ENCODE measurements at regions not wholly inside any gene's neighbourhood (a gene's known extent, or its start where the extent isn't known, plus 50 kb on each side); places are given as distances from the start of the nearest gene placed in this dataset.

- DNase-seq, result no peak
These were observed 94.7 kb upstream of the MYO16 start for GRCh38 chr13:108534728-108535127.

- DNase-seq, result no peak
These were observed 79.5 kb upstream of the MYO16 start for GRCh38 chr13:108549934-108550333.

DNA sequence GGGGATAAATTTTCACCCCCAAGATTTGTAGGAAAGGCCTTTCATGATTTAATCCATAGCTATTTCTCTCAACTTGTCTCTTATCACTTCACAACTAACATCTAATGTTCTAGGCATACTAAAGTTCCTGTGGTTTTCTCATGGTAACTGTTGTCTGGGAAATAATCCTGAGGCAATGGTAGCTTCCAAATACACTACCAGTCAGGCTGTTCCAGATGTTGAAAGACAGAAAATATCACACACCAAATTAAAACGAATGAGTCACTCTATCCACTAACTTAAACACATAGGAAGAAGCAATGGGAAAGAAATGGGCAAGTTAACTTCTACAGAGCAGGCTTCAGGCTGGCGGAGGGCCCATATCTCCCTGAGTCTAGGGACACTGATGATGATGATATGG lies 77.7 kb upstream of the MYO16 start:
- DNase-seq, result no peak

DNA sequence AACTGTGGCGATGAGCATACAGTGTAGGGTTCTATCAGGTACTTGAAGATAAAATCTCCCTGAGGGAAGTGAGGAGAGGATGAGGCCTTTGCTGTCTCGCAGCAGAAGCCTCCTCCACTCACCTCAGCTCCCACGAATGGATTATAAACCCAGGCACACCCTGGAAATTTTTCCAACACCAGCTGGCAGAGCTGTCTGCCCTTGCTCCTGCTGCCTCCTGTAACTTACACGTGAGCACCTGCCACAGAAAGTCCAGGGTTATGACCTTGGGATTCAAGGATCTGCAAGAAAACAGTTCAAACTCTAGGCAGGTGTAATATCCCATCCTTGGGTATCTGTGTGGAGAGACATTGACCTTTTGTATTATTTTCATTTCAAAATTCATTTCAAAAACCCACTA lies 70.9 kb upstream of the MYO16 start:
- DNase-seq, result no peak

DNA sequence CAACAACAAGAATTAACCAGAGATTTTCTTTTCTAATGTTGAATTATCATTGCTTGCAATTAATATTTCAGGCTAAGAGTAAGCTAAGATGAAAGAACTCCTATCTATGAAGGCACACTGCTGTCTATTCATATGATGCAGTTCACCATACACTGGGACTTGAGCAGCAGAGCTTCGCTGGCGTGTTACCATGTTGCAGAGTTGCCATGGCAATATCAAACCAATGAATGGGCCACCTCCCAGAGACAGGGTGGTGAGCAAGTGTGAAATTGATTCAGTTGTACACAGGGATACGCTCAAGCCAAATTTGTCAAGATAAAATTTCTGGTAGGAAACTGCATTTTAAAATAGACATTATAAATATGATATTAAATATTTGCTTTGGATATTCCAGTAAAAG lies 69.3 kb upstream of the MYO16 start:
- no peak for DNase-seq

DNA sequence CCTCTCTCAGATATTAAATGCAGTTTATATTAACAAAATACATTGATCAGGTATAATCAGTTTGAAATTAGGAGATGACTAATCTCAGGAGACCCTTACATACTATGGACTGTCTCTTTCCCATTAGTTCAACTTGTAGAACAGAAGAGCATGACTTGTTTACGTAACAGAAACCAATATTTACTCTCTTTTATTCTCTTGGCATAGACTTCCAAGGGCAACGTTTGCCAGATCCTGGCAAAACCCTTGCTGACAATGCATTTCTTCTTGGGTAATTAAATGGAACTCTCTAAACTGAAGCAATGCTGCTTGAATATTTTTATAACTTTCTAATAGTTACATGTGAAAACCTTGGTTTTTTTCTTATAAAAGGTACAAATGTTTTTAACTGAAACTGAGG lies 68.3 kb upstream of the MYO16 start:
- DNase-seq, result no peak

DNA sequence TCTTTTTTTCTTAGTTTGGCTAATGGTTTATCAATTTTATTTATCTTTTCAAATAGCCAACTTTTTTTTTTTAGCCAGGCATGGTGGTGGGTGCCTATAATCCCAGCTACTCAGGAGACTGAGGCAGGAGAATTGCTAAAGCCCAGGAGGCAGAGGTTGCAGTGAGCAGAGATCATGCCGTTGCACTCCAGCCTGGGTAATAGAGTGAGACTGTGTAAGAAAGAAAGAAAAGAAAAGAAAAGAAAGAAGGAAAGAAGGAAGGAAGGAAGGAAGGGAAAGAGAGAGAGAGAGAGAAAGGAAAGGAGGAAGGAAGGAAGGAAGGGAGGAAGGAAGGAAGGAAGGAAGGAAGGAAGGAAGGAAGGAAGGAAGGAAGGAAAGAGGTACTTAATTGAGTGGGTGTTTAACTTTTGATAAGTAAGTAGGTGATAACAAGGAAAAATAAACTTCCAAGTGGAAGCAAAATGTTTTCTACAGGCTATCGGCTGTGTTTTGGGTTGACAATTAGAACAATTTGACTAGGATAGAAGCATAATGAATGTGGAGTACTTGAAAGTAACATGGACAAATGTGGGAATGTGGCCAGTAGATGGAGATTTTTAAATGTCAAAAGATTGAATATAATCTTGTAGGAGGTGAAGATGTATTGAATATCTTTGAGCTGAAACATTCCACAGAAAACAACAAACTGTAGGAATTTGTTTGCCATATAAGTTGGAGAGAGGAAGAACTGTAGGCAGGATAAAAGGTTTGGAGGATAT lies 62.8 kb upstream of the MYO16 start:
- DNase-seq, result no peak

GRCh38 chr13:108572782-108573211 lies 56.6 kb upstream of the MYO16 start:
- no peak for DNase-seq

DNA sequence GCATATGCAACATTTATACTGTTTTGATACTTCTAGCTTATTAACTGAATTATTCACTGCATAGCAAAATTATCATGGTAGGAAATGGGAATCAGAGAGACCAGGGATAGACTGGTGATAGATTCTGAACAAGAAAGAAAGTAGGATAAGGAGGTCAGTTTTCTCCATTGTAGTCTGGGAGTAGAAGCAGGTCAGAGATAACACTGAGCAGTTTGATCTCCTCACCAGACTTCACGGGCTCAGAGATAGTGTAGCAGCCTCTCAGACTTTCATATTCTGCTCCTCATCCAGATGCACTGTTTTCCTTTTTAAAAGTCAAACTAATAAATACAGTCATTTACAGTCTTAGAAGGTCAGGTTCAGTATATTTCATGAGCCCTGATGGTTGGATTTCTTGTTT lies 56.0 kb upstream of the MYO16 start:
- DNase-seq, result no peak

DNA sequence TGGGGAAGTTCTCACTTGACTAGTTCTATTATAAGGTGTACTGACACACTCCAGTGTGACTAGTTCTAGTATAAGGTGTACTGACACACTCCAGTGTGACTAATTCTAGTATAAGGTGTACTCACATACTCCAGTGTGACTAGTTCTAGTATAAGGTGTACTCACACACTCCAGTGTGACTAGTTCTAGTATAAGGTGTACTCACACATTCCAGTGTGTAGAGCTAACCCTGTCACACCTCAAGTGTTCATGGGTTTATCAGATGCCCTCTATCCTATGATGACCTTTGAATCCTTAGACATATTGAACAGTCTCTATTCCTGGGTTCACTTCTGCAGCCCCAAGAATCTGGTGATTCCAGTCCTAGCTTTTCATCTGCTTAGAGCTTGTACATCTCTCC lies 54.6 kb upstream of the MYO16 start:
- no peak for DNase-seq

- no peak for DNase-seq
These were observed 54.0 kb upstream of the MYO16 start for GRCh38 chr13:108575430-108575829.

Data from NCI-H69 (cell line).